RCC 7860 (cell line): ENCODE measurements at regions not wholly inside any gene's neighbourhood (a gene's known extent, or its start where the extent isn't known, plus 50 kb on each side); places are given as distances from the start of the nearest gene placed in this dataset.
"Not testable (repeated sequence)": the region's sequence is repeated elsewhere in the genome, so short reads cannot be mapped to it uniquely, and the experiment has no call there.

Source experiments
- DNase-seq: peaks from one replicate; pipeline ENCODE4 v3.0.0-alpha.2; 2015; ENCODE audit warnings: low spot score
- FAIRE-seq: peaks from 2 replicates; lab custom pipeline; 2012; peaks lifted over from hg19 to GRCh38; lab: Jason Lieb, UNC

DNA sequence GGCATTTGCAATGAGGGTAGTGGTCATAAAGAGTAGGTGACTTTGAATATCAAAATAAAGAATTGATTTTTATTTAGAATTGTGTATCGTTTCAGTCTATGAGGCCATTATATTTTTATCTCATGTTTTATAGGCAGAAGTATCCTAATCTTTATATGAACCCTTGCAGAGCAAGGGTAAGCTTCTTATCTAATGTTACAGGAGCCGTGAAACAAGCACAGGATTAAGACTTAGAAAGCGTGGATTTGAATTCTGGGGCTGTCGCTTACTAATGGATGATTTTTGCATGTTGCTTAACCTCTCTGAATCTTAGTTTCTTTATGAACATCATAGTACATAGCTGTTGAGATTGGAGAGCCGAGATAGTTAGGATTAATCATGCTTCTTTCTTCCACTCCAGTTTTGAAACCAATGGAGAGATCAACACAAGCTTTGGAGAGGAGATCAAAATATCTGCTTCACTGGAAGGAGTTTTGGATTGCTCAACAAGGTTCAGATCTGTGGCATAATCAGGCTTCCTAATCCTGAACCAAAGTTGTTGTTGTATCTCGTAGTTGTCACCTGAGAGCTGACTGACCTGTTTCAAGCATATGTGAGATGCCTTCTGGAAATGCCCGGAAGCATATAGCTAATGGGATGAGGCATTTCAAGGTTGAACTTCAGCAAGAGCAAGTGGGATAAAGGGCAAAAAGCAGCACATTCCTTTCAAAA, 166.9 kb upstream of the GK2 start:
- FAIRE-seq, result no peak

GRCh38 chr4:79563219-79563618, 155.2 kb upstream of the GK2 start:
- FAIRE-seq (no peak), DNase-seq (no peak)

More for the DNA sequence above, 166.9 kb upstream of the GK2 start:
- no peak for DNase-seq

- DNase-seq, result no peak
Measured at GRCh38 chr4:79561751-79562150, 153.7 kb upstream of the GK2 start.

GRCh38 chr4:79559398-79559797, 151.4 kb upstream of the GK2 start:
- not testable (repeated sequence) for FAIRE-seq, DNase-seq

More at GRCh38 chr4:79561751-79562150, 153.7 kb upstream of the GK2 start:
- FAIRE-seq, result no peak

DNA sequence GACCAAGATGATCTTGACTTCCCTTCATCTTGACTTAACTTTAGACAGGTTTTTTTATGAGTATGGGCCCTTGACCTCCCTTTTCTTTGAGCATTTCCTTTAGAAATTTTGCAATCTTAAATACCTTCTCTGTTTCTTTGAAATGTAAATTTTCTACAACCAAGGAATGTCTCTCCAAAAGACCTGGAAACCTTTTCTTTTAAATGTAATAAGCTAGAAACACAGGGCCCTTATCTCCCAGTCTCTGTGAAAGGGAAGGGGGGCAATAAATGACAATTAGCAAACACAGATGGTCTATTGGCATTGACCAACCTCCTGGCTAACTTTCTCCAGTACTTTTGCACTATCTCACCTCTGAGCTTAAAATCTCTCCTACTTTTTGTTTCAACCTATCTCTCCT, 144.3 kb upstream of the GK2 start:
- DNase-seq (no peak), FAIRE-seq (no peak)

- FAIRE-seq, result no peak
Measured at GRCh38 chr4:79551555-79551954, 143.5 kb upstream of the GK2 start.

DNA sequence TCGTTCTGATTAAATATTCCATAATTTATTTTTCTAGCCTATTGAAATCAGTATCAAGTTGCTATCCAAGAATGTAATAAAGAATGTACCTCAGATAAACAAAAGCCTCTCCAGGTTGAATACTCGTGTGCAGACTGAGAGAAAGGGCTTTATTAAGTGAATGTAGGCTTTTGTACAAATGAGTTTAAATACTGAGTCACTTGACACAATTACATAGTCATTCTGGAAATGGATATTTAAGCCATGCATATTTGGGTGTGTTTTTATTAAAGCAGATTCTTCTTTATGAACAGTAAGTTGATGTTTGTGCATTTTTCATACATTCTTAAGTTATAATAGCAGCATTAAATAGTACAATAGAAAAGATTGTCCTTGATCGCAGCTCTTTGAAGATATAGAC, 139.8 kb upstream of the GK2 start:
- no peak for FAIRE-seq

More at GRCh38 chr4:79551555-79551954, 143.5 kb upstream of the GK2 start:
- DNase-seq, result no peak

GRCh38 chr4:79545292-79545691, 137.3 kb upstream of the GK2 start:
- not testable (repeated sequence) for FAIRE-seq, DNase-seq

More for the DNA sequence above, 139.8 kb upstream of the GK2 start:
- no peak for DNase-seq

GRCh38 chr4:79540143-79540542, 132.1 kb upstream of the GK2 start:
- no peak for FAIRE-seq
- DNase-seq, result no peak

DNA sequence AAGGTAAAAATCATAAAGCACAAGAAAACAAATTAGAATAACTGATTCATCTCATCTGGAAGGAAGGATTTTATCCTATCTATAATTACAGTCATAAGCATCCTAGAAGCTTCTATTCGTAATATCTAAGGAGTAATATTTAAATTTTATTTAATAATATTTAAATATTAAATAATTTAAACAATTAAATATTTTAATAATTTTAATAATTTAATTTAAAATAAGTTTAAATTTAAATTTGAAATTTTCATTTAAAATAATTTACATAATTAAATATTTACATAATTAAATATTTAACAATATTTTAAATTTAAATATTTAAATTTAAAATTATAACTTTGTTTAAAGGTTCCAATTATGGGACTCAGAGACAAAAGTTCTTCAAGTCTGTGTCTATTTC, 127.5 kb upstream of the GK2 start:
- FAIRE-seq (peak; percentile 91), DNase-seq (no peak)

- DNase-seq, result no peak
- no peak for FAIRE-seq
Measured at GRCh38 chr4:79528241-79528706, 120.2 kb upstream of the GK2 start.

GRCh38 chr4:79526641-79527565, 118.9 kb upstream of the GK2 start:
- DNase-seq (no peak), FAIRE-seq (no peak)

- FAIRE-seq, result no peak
Measured at GRCh38 chr4:79516114-79516513, 108.1 kb upstream of the GK2 start.

DNA sequence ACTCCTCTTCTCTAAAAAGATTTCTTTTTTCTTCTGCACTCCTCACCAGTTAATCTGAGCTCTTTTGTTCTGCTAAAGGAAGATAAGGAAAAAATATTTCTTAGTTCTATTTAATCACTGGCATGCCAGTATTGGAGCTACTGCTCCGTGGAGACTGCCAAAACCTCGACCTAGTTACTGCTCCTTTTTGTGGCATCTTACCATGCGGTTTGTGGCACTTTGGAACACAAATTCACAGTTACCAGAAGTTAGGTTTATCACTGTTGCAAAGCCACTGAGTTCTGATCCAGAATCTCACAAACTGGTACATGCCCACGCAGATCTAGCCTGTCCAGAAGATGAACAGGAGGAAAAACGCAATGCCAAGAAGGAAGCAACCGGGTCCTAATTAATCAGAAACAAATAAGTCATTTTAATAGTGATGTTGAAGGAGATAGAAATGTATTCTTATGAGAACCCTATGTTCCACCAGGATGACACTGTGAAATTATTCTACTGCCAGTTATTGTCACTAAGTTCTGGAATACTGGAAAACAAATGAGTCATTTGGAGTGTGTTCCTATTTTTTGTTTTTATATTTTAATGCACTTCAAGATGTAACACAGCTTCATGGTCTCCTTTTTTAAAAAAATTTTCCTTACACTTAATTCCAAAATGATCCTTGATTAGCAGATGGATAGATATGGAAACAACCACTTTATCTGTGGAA, 106.7 kb upstream of the GK2 start:
- FAIRE-seq (no peak), DNase-seq (no peak)

More at GRCh38 chr4:79516114-79516513, 108.1 kb upstream of the GK2 start:
- no peak for DNase-seq

GRCh38 chr4:79513576-79513975, 105.5 kb upstream of the GK2 start:
- FAIRE-seq (no peak), DNase-seq (no peak)

- DNase-seq (no peak), FAIRE-seq (no peak)
Measured at GRCh38 chr4:79512363-79512762, 104.3 kb upstream of the GK2 start.

DNA sequence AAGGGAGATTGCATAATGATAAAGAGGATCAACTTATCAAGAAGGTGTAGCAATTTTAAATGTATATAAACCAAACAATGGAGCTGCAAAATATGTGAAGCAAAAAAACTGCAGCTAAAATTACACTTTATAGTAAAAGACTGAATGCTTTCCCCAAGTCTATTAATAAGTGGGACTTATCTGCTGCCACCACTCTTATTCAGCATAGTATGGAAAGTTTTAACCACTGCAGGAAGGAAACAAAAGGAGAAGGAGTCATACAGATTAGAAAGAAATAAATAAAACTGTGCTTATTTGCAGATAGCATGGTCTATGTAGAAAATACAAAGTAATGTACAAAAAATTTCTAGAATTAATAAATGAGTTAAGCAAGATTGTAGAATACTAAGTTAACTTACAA, 94.1 kb upstream of the GK2 start:
- DNase-seq (no peak), FAIRE-seq (no peak)

DNA sequence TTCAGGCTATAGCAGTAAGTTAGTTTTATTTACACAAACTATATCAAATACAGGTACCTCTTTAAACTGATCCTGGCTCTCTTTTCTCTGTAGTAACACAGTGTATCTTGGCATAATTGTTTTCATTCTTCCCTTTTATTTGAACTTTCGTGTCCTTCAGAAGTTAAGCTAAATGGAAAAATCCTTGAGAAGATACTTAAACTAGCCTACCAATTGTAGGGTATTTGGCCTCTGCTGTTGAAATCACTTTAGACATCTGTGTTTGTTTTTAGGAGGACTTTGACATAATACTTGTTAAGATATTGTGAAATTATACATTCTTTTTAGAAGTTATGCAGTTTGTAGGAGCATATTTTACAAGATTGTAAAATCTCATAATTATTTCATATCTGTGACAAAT, 90.3 kb upstream of the GK2 start:
- DNase-seq, result no peak

GRCh38 chr4:79497001-79497400, 89.0 kb upstream of the GK2 start:
- no peak for FAIRE-seq
- DNase-seq, result no peak

More for the DNA sequence above, 90.3 kb upstream of the GK2 start:
- FAIRE-seq, result no peak

GRCh38 chr4:79495447-79495846, 87.4 kb upstream of the GK2 start:
- FAIRE-seq (no peak), DNase-seq (no peak)

DNA sequence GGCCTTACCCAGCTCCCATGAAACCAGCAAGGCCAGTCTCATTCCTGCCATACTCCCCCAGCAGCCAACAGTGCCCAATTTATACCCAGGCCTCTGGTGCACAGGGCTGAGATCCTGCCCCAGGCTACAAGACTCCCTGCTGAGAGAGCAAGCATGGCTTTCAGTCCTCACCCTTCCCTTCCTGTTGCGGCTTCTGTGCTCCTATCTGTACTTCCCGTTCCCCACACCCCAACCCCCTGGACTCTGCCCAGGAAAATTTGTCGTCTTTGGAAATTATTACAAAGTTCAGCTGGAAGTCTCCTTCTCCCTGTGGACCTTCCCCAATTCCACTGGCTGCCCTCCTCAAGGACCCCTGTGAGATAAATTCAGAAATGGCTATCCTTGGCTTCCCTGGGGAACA, 84.1 kb upstream of the GK2 start:
- DNase-seq, result no peak
- FAIRE-seq, result no peak
